Calu3 (cell line): ENCODE measurements at regions not wholly inside any gene's neighbourhood (a gene's known extent, or its start where the extent isn't known, plus 50 kb on each side); places are given as distances from the start of the nearest gene placed in this dataset.
"Not testable (repeated sequence)": the region's sequence is repeated elsewhere in the genome, so short reads cannot be mapped to it uniquely, and the experiment has no call there.

Source experiments
- BruUV-seq: library from RNA; stranded (reverse); fragments of 400-500 nt; replicated peaks from 2 replicates; lab custom pipeline; 2021; lab: Mats Ljungman, UMichigan
- CTCF ChIA-PET: fragments of 300-600 bp; sonication (Branson Sonifier 250); formaldehyde crosslinking; loops from one replicate; lab custom pipeline; 2022; ENCODE audit warnings: antibody characterized with exemption; lab: Charles Lee
- DNase-seq: peaks from one replicate; pipeline ENCODE4 v3.0.0; 2022
- H3K27ac Mint-ChIP-seq: one replicate; pipeline ENCODE4 v1.8.0; 2022; ENCODE audit warnings: mixed read lengths; ENCODE audit not compliant: unreplicated experiment
- H3K27me3 Mint-ChIP-seq: one replicate; pipeline ENCODE4 v1.8.0; 2022; ENCODE audit warnings: mixed read lengths; ENCODE audit not compliant: unreplicated experiment
- H3K36me3 Mint-ChIP-seq: one replicate; pipeline ENCODE4 v1.8.0; 2022; ENCODE audit warnings: mild to moderate bottlenecking, moderate library complexity, mixed read lengths; ENCODE audit not compliant: insufficient read depth, unreplicated experiment
- H3K4me1 Mint-ChIP-seq: one replicate; pipeline ENCODE4 v1.8.0; 2022; ENCODE audit warnings: mild to moderate bottlenecking, low read depth, mixed read lengths; ENCODE audit not compliant: unreplicated experiment
- H3K4me3 Mint-ChIP-seq: one replicate; pipeline ENCODE4 v1.8.0; 2022; ENCODE audit warnings: mild to moderate bottlenecking, low read depth, moderate library complexity, mixed read lengths; ENCODE audit not compliant: unreplicated experiment
- H3K9me3 Mint-ChIP-seq: one replicate; pipeline ENCODE4 v1.8.0; 2022; ENCODE audit warnings: low read depth, mixed read lengths; ENCODE audit not compliant: unreplicated experiment
- CTCF ChIP-seq: fragments of 200-600 bp; IDR thresholded peaks from one replicate; pipeline ENCODE4 v1.8.0; 2022; ENCODE audit warnings: antibody characterized with exemption; ENCODE audit not compliant: unreplicated experiment
- intact Hi-C: fragments of 100-400 bp; cut with micrococcal nuclease; formaldehyde crosslinking; loops from one replicate; pipeline ENCODE4 v1.10.0; 2022; ENCODE audit not compliant: unreplicated experiment

- no TSS peak for BruUV-seq
- H3K9me3 Mint-ChIP-seq = no peaks in the 10 kb centered on the region
- H3K4me1 Mint-ChIP-seq = no peaks in the 10 kb centered on the region
- intact Hi-C loops = no loop called here
- CTCF ChIA-PET = no interaction called here
- DNase-seq = no peak
- TF ChIP-seq CTCF = no peak
- H3K4me3 Mint-ChIP-seq = no peak overlapping the region
- no peak overlapping the region for H3K27ac Mint-ChIP-seq
- H3K36me3 Mint-ChIP-seq = no peaks in the 10 kb centered on the region
- H3K27me3 Mint-ChIP-seq = peaks cover 16% of the 10 kb centered on the region
These were observed 62.0 kb downstream of the TMEM121 start for GRCh38 chr14:105588236-105588860.

- BruUV-seq = no TSS peak
These were observed 63.0 kb downstream of the TMEM121 start for GRCh38 chr14:105589161-105589925.

GRCh38 chr14:105589926-105590185 lies 63.5 kb downstream of the TMEM121 start:
- BruUV-seq, CTCF ChIA-PET, H3K9me3 Mint-ChIP-seq, H3K27ac Mint-ChIP-seq, H3K4me1 Mint-ChIP-seq, DNase-seq, H3K4me3 Mint-ChIP-seq, H3K36me3 Mint-ChIP-seq, intact Hi-C loops: not testable (repeated sequence)
- H3K27me3 Mint-ChIP-seq = peaks cover 13% of the 10 kb centered on the region

More at GRCh38 chr14:105589161-105589925, 63.0 kb downstream of the TMEM121 start:
- intact Hi-C loops = no loop called here
- no peaks in the 10 kb centered on the region for H3K4me1 Mint-ChIP-seq
- no peaks in the 10 kb centered on the region for H3K36me3 Mint-ChIP-seq
- no peak for DNase-seq
- H3K9me3 Mint-ChIP-seq = no peaks in the 10 kb centered on the region
- no peak for TF ChIP-seq CTCF
- CTCF ChIA-PET = no interaction called here
- no peak overlapping the region for H3K4me3 Mint-ChIP-seq
- peaks cover 16% of the 10 kb centered on the region for H3K27me3 Mint-ChIP-seq
- H3K27ac Mint-ChIP-seq = no peak overlapping the region

DNA sequence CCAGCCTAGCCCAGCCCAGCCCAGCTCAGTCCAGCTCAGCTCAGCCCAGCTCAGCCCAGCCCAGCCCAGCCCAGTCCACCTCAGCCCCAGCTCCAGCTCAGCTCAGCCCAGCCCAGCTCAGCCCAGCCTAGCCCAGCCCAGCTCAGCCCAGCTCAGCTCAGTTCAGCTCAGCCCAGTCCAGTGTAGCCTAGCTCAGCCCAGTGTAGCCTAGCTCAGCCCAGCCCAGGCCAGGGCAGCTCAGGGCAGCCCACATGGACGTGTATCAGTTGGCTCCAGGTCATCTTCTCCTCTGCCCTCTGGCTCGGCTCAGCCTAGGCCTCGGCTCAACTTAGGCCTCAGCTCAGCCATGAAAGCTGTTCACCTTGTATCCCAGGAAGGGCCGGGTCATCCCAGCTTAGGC lies 64.7 kb downstream of the TMEM121 start:
- Mint-ChIP-seq H3K36me3 (no peaks in the 10 kb centered on the region), H3K9me3 (no peaks in the 10 kb centered on the region), H3K27ac (no peak overlapping the region), H3K4me1 (no peaks in the 10 kb centered on the region), H3K4me3 (no peak overlapping the region), H3K27me3 (peaks cover 3% of the 10 kb centered on the region)
- DNase-seq = no peak
- intact Hi-C loops = no loop called here
- BruUV-seq = no TSS peak
- no peak for TF ChIP-seq CTCF
- CTCF ChIA-PET = no interaction called here

DNA sequence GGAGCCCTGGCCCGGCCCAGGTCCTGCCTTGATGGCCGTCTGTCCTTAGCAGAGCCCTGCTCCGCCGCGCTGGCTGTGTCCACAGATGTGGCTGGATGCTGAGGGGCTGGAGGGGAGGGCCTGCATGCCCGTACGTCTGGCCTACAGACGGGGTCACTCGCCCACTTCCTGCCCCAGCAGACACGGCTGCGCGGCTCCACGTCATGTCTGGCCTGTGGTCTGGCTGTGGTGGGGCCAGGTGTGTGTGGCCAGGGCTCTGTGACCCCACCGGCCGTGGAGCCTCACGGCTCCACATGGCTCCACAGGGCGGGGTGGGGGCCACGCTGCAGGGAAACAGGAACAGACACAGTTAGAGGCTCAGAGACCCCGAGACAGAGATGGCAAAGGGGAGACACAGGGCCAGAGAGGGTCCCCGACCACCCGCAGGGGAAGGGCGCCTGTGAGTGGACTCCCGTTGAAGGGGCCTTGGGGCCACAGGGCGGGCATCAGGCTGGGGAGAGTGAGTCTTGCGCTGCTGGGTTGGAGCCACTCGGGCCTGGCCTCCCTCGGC lies 65.5 kb downstream of the TMEM121 start:
- H3K27ac Mint-ChIP-seq, H3K36me3 Mint-ChIP-seq, DNase-seq, BruUV-seq, CTCF ChIA-PET, H3K9me3 Mint-ChIP-seq, H3K4me3 Mint-ChIP-seq, H3K4me1 Mint-ChIP-seq, intact Hi-C loops: not testable (repeated sequence)
- peaks cover 10% of the 10 kb centered on the region for H3K27me3 Mint-ChIP-seq

GRCh38 chr14:105592646-105593045 lies 66.3 kb downstream of the TMEM121 start:
- H3K27ac Mint-ChIP-seq, CTCF ChIA-PET, H3K4me3 Mint-ChIP-seq, DNase-seq, intact Hi-C loops, H3K9me3 Mint-ChIP-seq, H3K4me1 Mint-ChIP-seq, BruUV-seq, H3K36me3 Mint-ChIP-seq: not testable (repeated sequence)
- H3K27me3 Mint-ChIP-seq = peaks cover 11% of the 10 kb centered on the region

DNA sequence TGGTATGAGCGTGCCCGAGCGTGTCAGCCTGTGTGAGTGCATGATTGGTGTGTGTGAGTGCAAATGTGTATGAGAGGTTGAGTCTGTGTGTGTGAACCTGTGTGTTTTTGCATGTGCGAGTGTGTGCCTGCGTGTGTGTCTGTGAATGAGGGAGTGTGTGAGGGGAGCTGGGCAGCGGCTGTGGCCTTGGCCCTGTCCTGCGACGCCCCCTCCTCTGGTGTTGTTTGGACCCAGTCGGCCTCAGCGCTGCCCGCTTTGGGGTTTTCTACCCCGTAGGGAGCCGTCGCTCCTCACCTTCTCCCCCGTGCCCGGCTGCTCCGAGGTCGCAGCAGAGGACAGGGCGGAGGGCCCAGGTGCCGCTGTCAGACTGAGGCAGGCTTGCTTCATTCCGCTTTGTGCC lies 69.0 kb downstream of the TMEM121 start:
- H3K27ac Mint-ChIP-seq, H3K4me1 Mint-ChIP-seq, intact Hi-C loops, BruUV-seq, H3K9me3 Mint-ChIP-seq, DNase-seq, H3K36me3 Mint-ChIP-seq, CTCF ChIA-PET, H3K4me3 Mint-ChIP-seq: not testable (repeated sequence)
- peaks cover 11% of the 10 kb centered on the region for H3K27me3 Mint-ChIP-seq
